Endothelial cell of umbilical vein (primary cell): ENCODE measurements at regions not wholly inside any gene's neighbourhood (a gene's known extent, or its start where the extent isn't known, plus 50 kb on each side); places are given as distances from the start of the nearest gene placed in this dataset.

ENCODE experiments used
- EZH2 ChIP-seq: IDR thresholded peaks from 2 replicates; pipeline ENCODE4 v1.6.1; 2012; ENCODE audit warnings: borderline replicate concordance, low read depth, mild to moderate bottlenecking, moderate library complexity, low read length, inconsistent platforms; ENCODE audit not compliant: severe bottlenecking
- POLR2A ChIP-seq: IDR thresholded peaks from 2 replicates; pipeline ENCODE4 v1.6.1; 2012; ENCODE audit warnings: low read depth, mild to moderate bottlenecking, control low read depth, low read length
- TF ChIP-seq, protein P1 (sequence below), 2 donors: IDR thresholded peaks; 1 replicate in 1 of 2; 2 replicates in 1 of 2; pipeline ENCODE4 v1.5.1; 2011; ENCODE audit warnings: low read length in 2 of 2, mild to moderate bottlenecking in 2 of 2, moderate library complexity in 2 of 2, control low read depth in 1 of 2, inconsistent platforms in 1 of 2, low read depth in 1 of 2; ENCODE audit not compliant: insufficient read depth in 1 of 2; ENCODE audit errors: extremely low read depth in 1 of 2
- TF ChIP-seq, protein P2 (sequence below): IDR thresholded peaks from 2 replicates; pipeline ENCODE4 v1.6.1; 2011; ENCODE audit not compliant: insufficient read depth, insufficient read length

DNA sequence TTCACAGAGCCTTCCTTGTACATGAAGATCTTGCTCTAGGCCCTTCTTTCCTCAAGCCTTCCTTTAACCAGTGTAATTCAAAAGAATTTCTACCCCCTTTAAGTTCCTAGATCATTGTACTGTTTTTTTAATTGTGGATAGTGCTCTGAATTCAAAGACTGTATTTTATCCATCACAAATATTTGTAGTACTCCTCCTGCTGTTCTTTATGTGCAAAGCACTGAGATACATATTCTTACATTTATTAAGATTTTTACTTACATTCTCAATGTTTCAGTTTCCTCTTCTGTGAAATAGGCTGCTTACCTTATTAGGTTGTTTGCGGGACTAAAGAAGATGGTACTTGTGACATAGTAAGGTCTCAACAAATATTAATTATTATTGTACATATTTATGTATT is 168.8 kb upstream of the PDE4B start:
- TF ChIP-seq POLR2A (no peak), EZH2 (no peak)
- TF ChIP-seq, protein P1, sequence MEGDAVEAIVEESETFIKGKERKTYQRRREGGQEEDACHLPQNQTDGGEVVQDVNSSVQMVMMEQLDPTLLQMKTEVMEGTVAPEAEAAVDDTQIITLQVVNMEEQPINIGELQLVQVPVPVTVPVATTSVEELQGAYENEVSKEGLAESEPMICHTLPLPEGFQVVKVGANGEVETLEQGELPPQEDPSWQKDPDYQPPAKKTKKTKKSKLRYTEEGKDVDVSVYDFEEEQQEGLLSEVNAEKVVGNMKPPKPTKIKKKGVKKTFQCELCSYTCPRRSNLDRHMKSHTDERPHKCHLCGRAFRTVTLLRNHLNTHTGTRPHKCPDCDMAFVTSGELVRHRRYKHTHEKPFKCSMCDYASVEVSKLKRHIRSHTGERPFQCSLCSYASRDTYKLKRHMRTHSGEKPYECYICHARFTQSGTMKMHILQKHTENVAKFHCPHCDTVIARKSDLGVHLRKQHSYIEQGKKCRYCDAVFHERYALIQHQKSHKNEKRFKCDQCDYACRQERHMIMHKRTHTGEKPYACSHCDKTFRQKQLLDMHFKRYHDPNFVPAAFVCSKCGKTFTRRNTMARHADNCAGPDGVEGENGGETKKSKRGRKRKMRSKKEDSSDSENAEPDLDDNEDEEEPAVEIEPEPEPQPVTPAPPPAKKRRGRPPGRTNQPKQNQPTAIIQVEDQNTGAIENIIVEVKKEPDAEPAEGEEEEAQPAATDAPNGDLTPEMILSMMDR (IDR thresholded peaks at IDR 0.05; ENCODE audit: extremely low read depth in 1 of 2, insufficient read depth in 1 of 2, low read depth in 1 of 2, low read length in 2 of 2) = no peak
- TF ChIP-seq, protein P2, sequence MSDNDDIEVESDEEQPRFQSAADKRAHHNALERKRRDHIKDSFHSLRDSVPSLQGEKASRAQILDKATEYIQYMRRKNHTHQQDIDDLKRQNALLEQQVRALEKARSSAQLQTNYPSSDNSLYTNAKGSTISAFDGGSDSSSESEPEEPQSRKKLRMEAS = no peak
